CD14-positive monocyte (primary cell): ENCODE measurements at regions not wholly inside any gene's neighbourhood (a gene's known extent, or its start where the extent isn't known, plus 50 kb on each side); places are given as distances from the start of the nearest gene placed in this dataset.

ENCODE experiments used
- DNase-seq, 3 donors: peaks; one replicate each; pipeline ENCODE4 v3.0.0-alpha.2; 2011 to 2022
- H2AFZ ChIP-seq: 2 replicates; pipeline ENCODE4 v1.6.0; 2012; ENCODE audit warnings: mild to moderate bottlenecking, low read depth, low read length, inconsistent platforms; ENCODE audit not compliant: insufficient read depth, poor library complexity, severe bottlenecking
- H3K27ac ChIP-seq, 2 donors: 1 replicate in 1 of 2; 2 replicates in 1 of 2; pipeline ENCODE4 v1.5.1; 2012 to 2013; ENCODE audit warnings: low read length in 2 of 2, control low read depth in 1 of 2, inconsistent platforms in 1 of 2, low read depth in 1 of 2, mild to moderate bottlenecking in 1 of 2
- H3K27me3 ChIP-seq, 2 donors: one replicate each; pipeline versions ENCODE4 v1.6.0 to v1.6.1; 2011 to 2013; ENCODE audit warnings: low read length in 2 of 2; ENCODE audit not compliant: control insufficient read depth in 2 of 2, insufficient read depth in 2 of 2
- H3K36me3 ChIP-seq, 2 donors: replicated peaks in 1 of 2; 1 replicate in 1 of 2; 2 replicates in 1 of 2; pipeline versions ENCODE4 v1.5.1 to v1.6.1; 2012 to 2013; ENCODE audit warnings: low read length in 2 of 2, control low read depth in 1 of 2, inconsistent platforms in 1 of 2, mild to moderate bottlenecking in 1 of 2; ENCODE audit not compliant: insufficient read depth in 2 of 2, control insufficient read depth in 1 of 2
- H3K4me1 ChIP-seq, 2 donors: 1 replicate in 1 of 2; 2 replicates in 1 of 2; pipeline versions ENCODE4 v1.5.1 to v1.6.1; 2012 to 2013; ENCODE audit warnings: low read length in 2 of 2, control low read depth in 1 of 2, inconsistent platforms in 1 of 2, mild to moderate bottlenecking in 1 of 2, moderate library complexity in 1 of 2; ENCODE audit not compliant: insufficient read depth in 2 of 2, control insufficient read depth in 1 of 2
- H3K4me2 ChIP-seq: replicated peaks from 2 replicates; pipeline ENCODE3; 2012; ENCODE audit warnings: low read length, moderate library complexity, mild to moderate bottlenecking; ENCODE audit not compliant: poor library complexity, severe bottlenecking; ENCODE audit errors: extremely low read depth
- H3K4me3 ChIP-seq, 3 experiments: fragments of 200-600 bp in 1 of 3; sonication (generic) in 1 of 3; replicated peaks in 1 of 3; 1 replicate in 2 of 3; 2 replicates in 1 of 3; pipeline ENCODE4 v1.5.1; 2011 to 2013; ENCODE audit warnings: low read length in 3 of 3, mild to moderate bottlenecking in 3 of 3, control low read depth in 2 of 3, low read depth in 2 of 3, inconsistent platforms in 1 of 3, moderate library complexity in 1 of 3
- H3K79me2 ChIP-seq: 2 replicates; pipeline ENCODE4 v1.6.0; 2012; ENCODE audit warnings: mild to moderate bottlenecking, control low read depth, inconsistent platforms, low read length, moderate library complexity; ENCODE audit not compliant: insufficient read depth
- H3K9ac ChIP-seq: 2 replicates; pipeline ENCODE4 v1.6.0; 2017; ENCODE audit warnings: low read length, mild to moderate bottlenecking; ENCODE audit not compliant: insufficient read depth, poor library complexity, severe bottlenecking
- H3K9me3 ChIP-seq, 2 donors: replicated peaks in 1 of 2; 1 replicate in 1 of 2; 2 replicates in 1 of 2; pipeline versions ENCODE4 v1.5.1 to v1.6.1; 2012 to 2013; ENCODE audit warnings: low read length in 2 of 2, control low read depth in 1 of 2; ENCODE audit not compliant: control insufficient read depth in 1 of 2, insufficient read depth in 1 of 2
- H4K20me1 ChIP-seq: 2 replicates; pipeline ENCODE4 v1.6.0; 2012; ENCODE audit warnings: mild to moderate bottlenecking, low read length, control low read depth, moderate library complexity; ENCODE audit not compliant: insufficient read depth
- H3K27ac Mint-ChIP-seq, 7 donors: one replicate each; pipeline ENCODE4 v1.8.0; 2020; ENCODE audit warnings: mild to moderate bottlenecking in 7 of 7, mixed read lengths in 7 of 7, moderate library complexity in 6 of 7, inconsistent platforms in 2 of 7
- H3K27me3 Mint-ChIP-seq, 3 donors: one replicate each; pipeline ENCODE4 v1.8.0; 2021 to 2022; ENCODE audit warnings: low read depth in 3 of 3, mild to moderate bottlenecking in 3 of 3, mixed read lengths in 3 of 3, moderate library complexity in 3 of 3, inconsistent platforms in 1 of 3
- H3K36me3 Mint-ChIP-seq, 2 donors: one replicate each; pipeline ENCODE4 v1.8.0; 2020; ENCODE audit warnings: mixed read lengths in 2 of 2, inconsistent platforms in 1 of 2, mild to moderate bottlenecking in 1 of 2
- H3K4me1 Mint-ChIP-seq: one replicate; pipeline ENCODE4 v1.8.0; 2020; ENCODE audit warnings: mild to moderate bottlenecking, mixed read lengths
- H3K4me3 Mint-ChIP-seq, 2 donors: one replicate each; pipeline ENCODE4 v1.8.0; 2020; ENCODE audit warnings: mild to moderate bottlenecking in 2 of 2, mixed read lengths in 2 of 2, moderate library complexity in 1 of 2
- H3K9me3 Mint-ChIP-seq, 7 donors: one replicate each; pipeline ENCODE4 v1.8.0; 2020 to 2022; ENCODE audit warnings: mixed read lengths in 7 of 7, mild to moderate bottlenecking in 6 of 7, moderate library complexity in 6 of 7, inconsistent platforms in 2 of 7
- CTCF ChIP-seq: fragments of 200-600 bp; IDR thresholded peaks from one replicate; pipeline ENCODE4 v1.8.0; 2022; ENCODE audit warnings: antibody characterized with exemption, mild to moderate bottlenecking
- WGBS: methylation state at CpG from one replicate; pipeline ENCODE4 v1.1.5; 2013; ENCODE audit warnings: missing lambda C conversion rate; ENCODE audit not compliant: insufficient coverage; 5-methylcytosine and 5-hydroxymethylcytosine counted together
- intact Hi-C, 2 donors: fragments of 100-400 bp; cut with micrococcal nuclease; formaldehyde crosslinking; loops; one replicate each; pipeline versions ENCODE4 v1.15.0 to v1.15.1; 2023

GRCh38 chr5:71794061-71794695 lies 75.1 kb downstream of the CARTPT start:
- Histone ChIP-seq H3K79me2 (no peaks in the 10 kb centered on the region), H3K4me3 (no peak overlapping the region), H3K4me1 (no peaks in the 10 kb centered on the region), H4K20me1 (no peaks in the 10 kb centered on the region), H3K9ac (no peak overlapping the region), H3K27me3 (no peaks in the 10 kb centered on the region), H3K27ac (no peak overlapping the region), H3K9me3 (peaks cover 3 to 24% of the 10 kb centered on the region in 2 donors), H3K36me3 (no peaks in the 10 kb centered on the region), H3K4me2 (no peak overlapping the region), H2AFZ (no peak overlapping the region)
- intact Hi-C loops, result no loop called here
- Mint-ChIP-seq H3K27ac (no peak overlapping the region), H3K4me3 (no peak overlapping the region), H3K4me1 (no peaks in the 10 kb centered on the region), H3K27me3 (peaks cover 0 to 4% (median 2%) of the 10 kb centered on the region in 3 donors), H3K36me3 (no peaks in the 10 kb centered on the region), H3K9me3 (peaks cover 19 to 51% (median 40%) of the 10 kb centered on the region in 7 donors)
- DNase-seq, result no peak
- WGBS, result 95% methylated on average over 31 of the region's 37 CpGs
- no peak for TF ChIP-seq CTCF

GRCh38 chr5:71802673-71803072 lies 83.6 kb downstream of the CARTPT start:
- peaks cover 4 to 13% (median 6%) of the 10 kb centered on the region in 3 donors for H3K27me3 Mint-ChIP-seq
- WGBS, result 73% methylated on average over 2 of the region's 4 CpGs
- Histone ChIP-seq H3K36me3 (no peaks in the 10 kb centered on the region), H3K9ac (no peak overlapping the region), H4K20me1 (no peaks in the 10 kb centered on the region), H3K4me3 (no peak overlapping the region), H2AFZ (no peak overlapping the region), H3K4me1 (no peaks in the 10 kb centered on the region), H3K9me3 (no peaks in the 10 kb centered on the region), H3K4me2 (no peak overlapping the region), H3K27ac (no peak overlapping the region), H3K27me3 (peaks cover 4% of the 10 kb centered on the region in 2 donors), H3K79me2 (no peaks in the 10 kb centered on the region)
- no peak overlapping the region for H3K4me3 Mint-ChIP-seq
- TF ChIP-seq CTCF, result no peak
- H3K36me3 Mint-ChIP-seq, result no peaks in the 10 kb centered on the region
- intact Hi-C loops, result no loop called here
- no peaks in the 10 kb centered on the region for H3K4me1 Mint-ChIP-seq
- H3K27ac Mint-ChIP-seq, result no peak overlapping the region
- no peak for DNase-seq
- H3K9me3 Mint-ChIP-seq, result peaks cover 0 to 15% (median 6%) of the 10 kb centered on the region in 7 donors
